GM19025 (cell line): ENCODE measurements at regions not wholly inside any gene's neighbourhood (a gene's known extent, or its start where the extent isn't known, plus 50 kb on each side); places are given as distances from the start of the nearest gene placed in this dataset.

Source experiments
- ATAC-seq: cut with Tn5 transposase; IDR thresholded peaks from one replicate; pipeline ENCODE4 v1.9.1; 2021; ENCODE audit warnings: mild to moderate bottlenecking, low read depth, moderate library complexity; ENCODE audit not compliant: unreplicated experiment

DNA sequence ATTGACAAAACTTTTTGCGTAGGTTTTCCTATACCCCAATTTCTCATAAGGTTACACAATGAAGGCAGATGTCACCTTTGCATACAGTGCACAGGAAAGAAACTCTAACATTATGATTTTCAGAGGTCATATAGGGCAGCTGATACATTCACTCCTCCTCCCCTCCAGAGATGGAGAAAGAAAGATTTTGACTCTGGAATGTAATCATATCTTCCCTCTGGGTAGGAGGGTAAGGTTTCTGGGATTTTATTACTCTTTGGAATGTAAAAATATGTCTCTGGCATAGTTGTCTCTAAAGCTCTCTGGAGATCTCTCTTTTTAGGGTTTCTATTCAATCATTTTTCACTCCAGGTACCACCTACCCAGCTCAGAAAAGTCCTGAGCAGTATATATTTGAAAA, 398.3 kb downstream of the GPD2 start:
- no peak for ATAC-seq

DNA sequence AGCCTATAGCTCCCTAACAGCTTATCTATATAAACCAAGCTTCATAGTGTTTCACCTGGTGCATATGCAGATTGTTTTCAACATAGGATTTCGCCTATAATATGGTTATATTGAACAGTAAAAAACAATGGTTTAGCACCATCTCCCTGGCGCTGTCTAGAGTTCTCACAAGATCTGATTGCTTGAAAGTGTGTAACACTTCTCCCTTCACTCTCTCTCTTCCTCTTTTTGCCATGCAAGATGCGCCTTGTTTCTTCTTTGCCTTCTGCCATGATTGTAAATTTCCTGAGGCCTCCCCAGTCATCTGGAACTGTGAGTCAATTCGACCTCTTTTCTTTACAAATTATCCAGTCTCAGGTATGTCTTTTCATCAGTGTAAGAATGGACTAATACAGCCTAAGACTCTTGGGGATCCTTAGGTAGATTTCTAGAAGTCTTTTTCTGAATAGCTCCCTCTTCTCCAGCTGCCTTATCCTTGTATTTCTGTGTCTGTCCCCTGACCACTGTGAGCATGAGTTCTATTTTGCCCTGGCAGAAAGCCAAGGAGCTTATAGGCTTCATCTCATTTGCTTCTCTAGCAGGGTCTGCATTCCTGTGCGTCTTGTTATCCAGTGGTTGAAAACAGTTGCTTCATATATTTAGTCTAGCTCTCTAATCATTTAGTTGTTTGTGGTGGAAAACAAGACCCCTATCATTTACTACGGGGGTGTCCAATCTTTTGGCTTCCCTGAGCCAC, 401.6 kb downstream of the GPD2 start:
- no peak for ATAC-seq

DNA sequence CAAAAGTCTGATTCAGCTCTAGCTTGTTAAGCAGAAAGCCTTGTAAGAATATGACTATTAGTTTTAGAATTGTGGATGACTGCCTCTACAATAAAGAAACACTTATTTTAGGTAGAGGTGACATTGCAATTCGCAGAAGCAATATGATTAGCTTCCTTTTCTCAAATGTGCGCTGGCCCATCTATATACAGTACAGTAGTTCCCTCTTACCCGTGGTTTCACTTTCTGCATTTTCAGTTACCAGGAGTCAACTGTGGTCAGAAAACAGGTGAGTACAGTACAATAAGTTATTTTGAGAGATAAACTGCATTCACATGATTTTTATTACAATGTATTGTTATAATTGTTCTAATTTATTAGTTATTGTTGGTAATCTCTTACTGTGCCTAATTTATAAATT, 405.1 kb downstream of the GPD2 start:
- no peak for ATAC-seq

DNA sequence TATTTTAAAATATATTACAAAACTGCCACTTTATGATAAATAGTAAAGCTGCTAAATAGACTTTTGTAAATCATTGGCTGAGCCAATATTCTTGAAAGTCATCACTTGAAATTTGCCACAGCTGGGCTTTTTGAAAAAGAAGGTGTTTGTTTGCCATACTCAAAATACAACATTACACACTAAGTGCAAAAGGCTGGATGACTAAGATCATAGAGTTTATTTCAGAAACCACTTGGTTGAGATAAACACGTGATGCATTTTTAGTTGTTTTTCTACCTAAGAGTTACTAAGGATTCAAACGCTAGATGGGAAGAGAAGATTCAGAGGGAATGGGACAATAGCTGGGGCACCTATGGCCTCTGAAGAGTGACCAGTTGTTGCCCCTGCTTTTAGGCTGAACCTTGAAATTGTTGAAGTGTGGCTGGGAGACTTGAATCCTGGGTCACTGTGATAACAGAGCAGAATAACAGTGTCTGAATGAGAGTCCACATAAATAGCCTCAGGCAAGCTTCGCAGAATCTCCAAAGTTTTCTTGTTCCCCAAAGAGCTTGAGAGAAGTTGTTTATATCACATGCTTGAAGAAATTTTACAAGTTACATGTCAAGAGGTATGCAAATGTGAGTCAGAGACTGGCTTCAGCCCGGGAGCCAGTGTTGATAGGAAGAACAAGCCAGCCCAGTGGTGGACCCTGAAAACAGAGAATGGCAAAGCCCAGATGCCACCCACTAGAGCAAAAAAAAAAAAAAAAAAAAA, 409.8 kb downstream of the GPD2 start:
- no peak for ATAC-seq

GRCh38 chr2:156852210-156852609, 405.3 kb upstream of the GALNT5 start:
- no peak for ATAC-seq

- ATAC-seq = no peak
These were observed 404.8 kb upstream of the GALNT5 start for GRCh38 chr2:156852681-156853080.

GRCh38 chr2:156864325-156864724, 393.2 kb upstream of the GALNT5 start:
- ATAC-seq = no peak

GRCh38 chr2:156864753-156865152, 392.8 kb upstream of the GALNT5 start:
- ATAC-seq = no peak

GRCh38 chr2:156867201-156867600, 390.3 kb upstream of the GALNT5 start:
- ATAC-seq = no peak

DNA sequence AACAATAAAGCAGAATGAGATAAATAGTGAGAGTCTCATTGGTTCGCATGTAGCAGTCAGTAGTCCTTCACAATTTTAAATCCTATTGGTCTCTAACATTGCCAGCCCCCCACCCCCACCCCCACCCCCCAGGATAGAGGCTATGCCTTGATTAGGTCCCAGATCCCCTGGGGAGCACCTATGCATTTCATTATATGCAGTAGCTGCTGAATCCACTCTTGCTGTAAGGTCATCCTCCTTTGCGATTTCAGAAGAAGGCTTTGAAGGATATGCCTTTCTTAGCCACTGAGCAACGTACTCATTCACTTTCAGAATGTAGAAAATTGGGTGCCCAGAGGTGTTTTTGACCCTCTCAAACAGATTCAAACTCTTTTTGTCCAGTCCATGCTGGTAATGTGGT, 382.8 kb upstream of the GALNT5 start:
- ATAC-seq = no peak

DNA sequence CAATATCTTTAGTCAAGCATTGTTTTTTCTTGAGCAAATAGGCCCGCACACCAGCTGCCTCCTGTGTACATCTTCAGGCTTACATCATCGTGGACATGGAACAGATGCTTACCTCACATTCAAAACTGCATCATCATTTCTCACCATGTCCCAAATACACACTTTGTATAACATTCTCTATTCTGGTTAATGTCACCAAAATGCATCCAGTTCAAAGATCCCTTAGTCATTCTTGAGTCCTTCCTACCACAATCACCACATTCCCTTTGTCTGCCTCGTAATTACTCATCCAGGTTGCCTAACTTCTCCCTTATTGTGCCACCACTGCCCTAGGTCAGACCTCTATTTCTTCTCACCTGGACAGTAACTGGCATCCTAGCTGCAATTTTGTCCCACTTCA, 373.7 kb upstream of the GALNT5 start:
- ATAC-seq = no peak

DNA sequence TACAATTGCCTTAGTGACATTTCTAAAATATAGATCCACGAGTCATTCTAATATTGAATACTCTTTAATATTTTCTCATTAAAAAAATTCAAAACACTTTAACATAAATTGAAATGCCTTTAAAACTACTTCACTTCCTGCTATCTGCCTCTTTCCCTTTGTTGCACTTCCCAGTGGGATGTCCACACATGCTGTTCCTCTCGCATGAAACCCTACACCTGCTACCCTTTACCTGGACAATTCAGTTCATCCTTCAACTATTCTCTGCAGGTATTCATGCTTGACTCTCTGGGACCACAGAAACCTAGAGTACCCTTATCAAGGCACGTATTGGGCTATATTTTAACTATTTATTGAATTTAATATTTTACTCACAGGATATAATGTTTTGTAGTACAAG, 373.3 kb upstream of the GALNT5 start:
- no peak for ATAC-seq

- no peak for ATAC-seq
These were observed 366.9 kb upstream of the GALNT5 start for GRCh38 chr2:156890529-156891148.

- no peak for ATAC-seq
These were observed 365.9 kb upstream of the GALNT5 start for GRCh38 chr2:156891609-156892008.

DNA sequence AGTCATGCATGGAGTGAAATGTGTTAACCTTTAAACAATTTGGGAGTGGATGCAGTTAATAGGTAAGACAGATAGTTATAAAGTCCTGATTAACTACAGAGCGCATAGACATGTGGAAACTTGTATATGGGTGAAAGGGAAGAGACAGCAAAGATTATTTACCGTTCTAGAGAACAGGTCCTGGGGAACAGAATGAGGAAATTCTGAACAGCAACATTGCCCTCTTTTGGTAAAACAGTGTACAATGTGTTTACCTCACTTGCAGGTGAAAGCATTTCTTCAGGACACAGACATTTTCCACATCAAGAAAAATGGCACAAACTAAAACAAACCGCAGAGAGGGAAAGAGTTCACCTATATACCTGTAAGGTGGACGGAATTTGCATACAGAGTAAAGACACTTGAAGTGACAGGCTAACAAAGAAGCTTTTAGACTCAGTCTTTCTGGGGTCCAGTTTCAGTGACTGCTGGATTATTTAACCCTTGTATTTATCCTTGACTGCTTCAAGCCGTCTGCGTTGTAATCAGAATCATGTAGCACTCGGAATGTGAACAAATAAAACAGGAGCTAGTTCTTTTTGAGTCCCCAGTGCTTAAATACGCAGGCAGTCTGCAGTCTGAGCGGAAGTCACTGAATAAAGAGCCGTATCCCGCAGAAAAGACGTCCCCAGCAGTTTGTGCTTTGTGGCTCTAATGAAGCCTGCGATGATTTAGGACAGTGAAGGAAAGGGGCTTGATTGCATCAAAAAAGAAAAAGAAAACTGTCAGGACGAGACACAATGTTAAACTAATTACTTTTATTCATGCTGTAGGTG, 364.8 kb upstream of the GALNT5 start:
- no peak for ATAC-seq

DNA sequence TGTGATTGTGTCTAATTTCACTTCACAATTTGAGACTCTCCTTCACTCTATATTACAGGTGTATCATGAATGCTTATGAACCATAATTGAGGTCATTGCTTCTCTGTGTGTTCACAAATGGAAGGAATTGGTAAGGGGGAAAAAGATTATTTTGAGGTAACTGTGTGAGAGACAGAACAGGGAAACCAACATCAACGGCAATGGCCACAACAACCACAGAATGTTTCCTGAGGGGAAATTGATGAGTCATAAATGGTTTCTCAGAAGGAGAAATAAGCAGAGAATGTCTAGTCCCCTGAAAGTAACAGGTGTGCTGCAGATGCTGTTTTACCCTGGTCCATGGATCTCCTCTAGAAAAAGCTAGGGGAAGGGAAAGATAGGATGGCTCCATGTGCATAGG, 361.2 kb upstream of the GALNT5 start:
- peak; percentile 92 for ATAC-seq

GRCh38 chr2:156897548-156897947, 360.0 kb upstream of the GALNT5 start:
- ATAC-seq = no peak

DNA sequence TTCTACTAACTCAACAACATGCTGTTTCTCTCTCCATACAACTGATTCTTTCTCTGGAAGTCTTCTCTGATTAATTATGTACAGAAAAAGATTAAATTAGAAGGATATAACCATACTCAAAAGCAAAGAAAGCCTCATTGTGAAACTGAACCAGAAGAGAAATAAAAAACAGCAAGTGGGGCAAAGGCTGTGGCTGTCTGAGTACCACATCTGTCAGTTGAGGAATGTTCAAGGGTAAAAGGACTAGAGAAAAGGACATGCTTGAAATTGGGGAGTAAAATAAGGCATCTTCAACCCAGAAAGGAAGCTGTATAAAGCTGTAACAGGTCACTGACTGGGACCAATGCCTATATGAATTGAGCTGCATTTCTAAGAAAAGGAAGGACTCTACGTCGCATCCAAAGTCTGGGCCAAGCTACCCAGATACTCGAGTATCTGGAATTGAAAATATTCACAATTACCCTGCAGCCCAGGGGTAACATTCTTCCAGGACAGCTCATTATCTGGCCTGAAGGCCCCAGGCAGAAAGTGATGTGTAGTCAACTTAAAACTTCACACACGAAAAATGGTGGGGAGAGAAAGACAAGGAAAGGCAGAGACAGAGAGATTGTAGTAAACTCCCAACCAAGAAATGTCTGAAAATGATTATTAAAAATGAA, 356.0 kb upstream of the GALNT5 start:
- no peak for ATAC-seq

GRCh38 chr2:156903335-156903734, 354.2 kb upstream of the GALNT5 start:
- no peak for ATAC-seq

GRCh38 chr2:156907806-156908205, 349.7 kb upstream of the GALNT5 start:
- peak; percentile 57 for ATAC-seq
